A549 (cell line): ENCODE measurements at regions not wholly inside any gene's neighbourhood (a gene's known extent, or its start where the extent isn't known, plus 50 kb on each side); places are given as distances from the start of the nearest gene placed in this dataset.

Experiments
- CHD2 ChIP-seq: fragments of 150-350 bp; IDR thresholded peaks from 2 replicates; pipeline ENCODE4 v1.6.1; 2014; ENCODE audit warnings: low read length; ENCODE audit not compliant: partially characterized antibody
- CTCF ChIP-seq: fragments of >200 bp; sonication (Bioruptor Twin); formaldehyde crosslinking; IDR thresholded peaks from 3 replicates; pipeline ENCODE4 v1.5.1; 2016
- REST ChIP-seq: fragments of 200-600 bp; sonication (generic); IDR thresholded peaks from 2 replicates; pipeline ENCODE4 v1.6.1; 2016; ENCODE audit warnings: antibody characterized with exemption, mild to moderate bottlenecking, moderate library complexity

- TF ChIP-seq CTCF (no peak), REST (no peak), CHD2 (no peak)
These were observed 586.6 kb downstream of the DNAH5 start for GRCh38 chr5:13357929-13358328.
